ENCODE measurements at regions not wholly inside any gene's neighbourhood (a gene's known extent, or its start where the extent isn't known, plus 50 kb on each side); places are given as distances from the start of the nearest gene placed in this dataset.

DNA sequence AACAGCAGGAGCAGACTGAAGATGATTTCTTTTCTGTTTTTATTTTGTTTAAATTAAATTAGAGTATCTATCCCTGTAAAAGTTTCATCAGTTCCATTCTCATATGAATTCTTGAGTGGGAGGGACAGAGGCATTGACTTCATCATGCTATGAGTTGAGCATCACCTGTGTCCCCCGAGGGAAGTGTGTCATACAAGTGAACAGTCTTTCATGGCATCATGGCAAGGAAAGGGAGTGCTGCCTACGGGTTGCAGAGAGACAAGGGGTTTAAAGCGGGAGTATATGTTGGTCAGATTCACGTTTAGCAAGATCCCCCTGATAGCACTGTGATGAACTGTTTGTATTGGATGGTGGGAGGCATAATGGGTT is 52.7 kb upstream of the HIF1A start:
- H3K4me1 ChIP-seq (replicated peaks) = no peaks in the 10 kb centered on the region
- 92% methylated on average over 4 of the region's 4 CpGs for WGBS
- no peak overlapping the region for H3K27ac ChIP-seq
- no peaks in the 10 kb centered on the region for H3K9me3 ChIP-seq
- H3K36me3 ChIP-seq = no peaks in the 10 kb centered on the region
- no peak overlapping the region for H3K4me3 ChIP-seq
- TF ChIP-seq POLR2A (IDR thresholded peaks at IDR 0.05) (no peak), POLR2AphosphoS5 (IDR thresholded peaks at IDR 0.05) (no peak)
- TF ChIP-seq, protein P1, sequence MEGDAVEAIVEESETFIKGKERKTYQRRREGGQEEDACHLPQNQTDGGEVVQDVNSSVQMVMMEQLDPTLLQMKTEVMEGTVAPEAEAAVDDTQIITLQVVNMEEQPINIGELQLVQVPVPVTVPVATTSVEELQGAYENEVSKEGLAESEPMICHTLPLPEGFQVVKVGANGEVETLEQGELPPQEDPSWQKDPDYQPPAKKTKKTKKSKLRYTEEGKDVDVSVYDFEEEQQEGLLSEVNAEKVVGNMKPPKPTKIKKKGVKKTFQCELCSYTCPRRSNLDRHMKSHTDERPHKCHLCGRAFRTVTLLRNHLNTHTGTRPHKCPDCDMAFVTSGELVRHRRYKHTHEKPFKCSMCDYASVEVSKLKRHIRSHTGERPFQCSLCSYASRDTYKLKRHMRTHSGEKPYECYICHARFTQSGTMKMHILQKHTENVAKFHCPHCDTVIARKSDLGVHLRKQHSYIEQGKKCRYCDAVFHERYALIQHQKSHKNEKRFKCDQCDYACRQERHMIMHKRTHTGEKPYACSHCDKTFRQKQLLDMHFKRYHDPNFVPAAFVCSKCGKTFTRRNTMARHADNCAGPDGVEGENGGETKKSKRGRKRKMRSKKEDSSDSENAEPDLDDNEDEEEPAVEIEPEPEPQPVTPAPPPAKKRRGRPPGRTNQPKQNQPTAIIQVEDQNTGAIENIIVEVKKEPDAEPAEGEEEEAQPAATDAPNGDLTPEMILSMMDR (IDR thresholded peaks at IDR 0.05) = no peak
- intact Hi-C loops (cut with DNase I) = no loop called here
- DNase-seq (ENCODE audit: low spot score) = no peak
- H3K27me3 ChIP-seq (replicated peaks; ENCODE audit: insufficient read depth) = no peaks in the 10 kb centered on the region

DNA sequence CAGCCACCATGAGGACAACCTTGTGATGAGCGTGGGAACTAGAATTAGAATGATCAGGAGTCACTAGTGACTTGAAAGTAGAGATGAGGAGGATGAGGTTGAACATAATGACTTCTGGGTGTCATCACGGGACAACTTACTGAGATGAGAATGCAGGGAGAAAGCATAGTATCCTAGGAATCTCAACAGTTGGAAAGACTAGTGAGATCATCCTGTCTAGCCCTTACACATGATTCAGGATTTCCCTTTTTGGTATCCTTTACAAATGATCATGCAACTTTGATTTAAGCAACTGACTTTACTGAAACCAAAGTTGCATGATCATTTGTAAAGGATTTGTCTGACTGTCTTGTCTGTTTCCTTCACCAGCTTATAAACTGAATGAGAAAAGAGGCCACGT is 51.8 kb upstream of the HIF1A start:
- DNase-seq (ENCODE audit: low spot score) = no peak
- H3K27ac ChIP-seq = no peak overlapping the region
- H3K9me3 ChIP-seq = no peaks in the 10 kb centered on the region
- WGBS = 91% methylated on average over 3 of the region's 3 CpGs
- H3K4me1 ChIP-seq (replicated peaks) = no peaks in the 10 kb centered on the region
- H3K4me3 ChIP-seq = no peak overlapping the region
- no peak for TF ChIP-seq POLR2AphosphoS5 (IDR thresholded peaks at IDR 0.05)
- no peak for TF ChIP-seq POLR2A (IDR thresholded peaks at IDR 0.05)
- TF ChIP-seq, protein P1 (IDR thresholded peaks at IDR 0.05) = no peak
- intact Hi-C loops (cut with DNase I) = no loop called here
- no peaks in the 10 kb centered on the region for H3K27me3 ChIP-seq (replicated peaks; ENCODE audit: insufficient read depth)
- no peaks in the 10 kb centered on the region for H3K36me3 ChIP-seq

DNA sequence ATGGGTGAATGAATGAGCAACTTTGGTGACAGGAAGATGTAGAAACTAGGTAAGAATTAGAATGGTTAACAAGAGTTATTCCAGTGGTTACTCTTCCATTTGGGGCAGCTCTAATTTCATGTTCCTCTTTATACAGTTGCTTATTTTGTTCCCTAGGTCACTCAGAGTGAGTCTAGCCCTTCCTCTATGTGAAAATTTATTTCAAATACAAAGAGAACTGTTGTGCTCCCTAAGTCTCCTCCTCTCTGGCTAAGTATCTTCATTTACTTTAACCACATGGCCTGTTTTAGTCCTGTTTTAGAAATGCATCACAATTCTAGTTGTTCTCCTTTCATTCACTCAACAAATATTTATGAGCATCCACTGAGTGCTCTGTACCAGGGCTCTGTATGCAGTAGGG is 51.1 kb upstream of the HIF1A start:
- DNase-seq (ENCODE audit: low spot score) = no peak
- Histone ChIP-seq H3K27me3 (replicated peaks; ENCODE audit: insufficient read depth) (no peaks in the 10 kb centered on the region), H3K27ac (no peak overlapping the region), H3K9me3 (no peaks in the 10 kb centered on the region), H3K4me1 (replicated peaks) (no peaks in the 10 kb centered on the region), H3K4me3 (no peak overlapping the region), H3K36me3 (no peaks in the 10 kb centered on the region)
- TF ChIP-seq, protein P1 (IDR thresholded peaks at IDR 0.05) = no peak
- no peak for TF ChIP-seq POLR2A (IDR thresholded peaks at IDR 0.05)
- TF ChIP-seq POLR2AphosphoS5 (IDR thresholded peaks at IDR 0.05) = no peak
- intact Hi-C loops (cut with DNase I) = no loop called here

DNA sequence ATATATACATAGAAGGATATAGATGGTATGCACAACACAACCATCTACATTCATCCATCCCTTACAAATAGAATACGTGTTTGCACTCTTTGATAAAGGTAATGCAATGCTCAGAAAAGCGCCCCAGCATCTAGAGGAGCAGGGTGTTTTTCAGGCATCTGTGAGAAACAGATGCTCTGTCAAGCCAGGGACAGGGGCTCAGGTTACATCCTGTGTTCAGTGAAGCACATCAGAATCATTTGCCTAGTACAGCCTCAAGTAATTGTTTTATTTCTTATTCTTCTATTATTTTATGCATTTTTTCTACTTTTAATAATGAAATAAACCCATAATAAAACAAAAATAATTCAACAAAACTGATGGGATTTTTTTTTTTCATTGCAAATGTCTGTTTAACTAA is 50.5 kb upstream of the HIF1A start:
- H3K4me1 ChIP-seq (replicated peaks) = no peaks in the 10 kb centered on the region
- no peaks in the 10 kb centered on the region for H3K27me3 ChIP-seq (replicated peaks; ENCODE audit: insufficient read depth)
- no peak overlapping the region for H3K4me3 ChIP-seq
- intact Hi-C loops (cut with DNase I) = no loop called here
- H3K27ac ChIP-seq = no peak overlapping the region
- no peaks in the 10 kb centered on the region for H3K36me3 ChIP-seq
- WGBS = 26% methylated on average over 2 of the region's 2 CpGs
- TF ChIP-seq POLR2A (IDR thresholded peaks at IDR 0.05) = no peak
- DNase-seq (ENCODE audit: low spot score) = no peak
- no peaks in the 10 kb centered on the region for H3K9me3 ChIP-seq

DNA sequence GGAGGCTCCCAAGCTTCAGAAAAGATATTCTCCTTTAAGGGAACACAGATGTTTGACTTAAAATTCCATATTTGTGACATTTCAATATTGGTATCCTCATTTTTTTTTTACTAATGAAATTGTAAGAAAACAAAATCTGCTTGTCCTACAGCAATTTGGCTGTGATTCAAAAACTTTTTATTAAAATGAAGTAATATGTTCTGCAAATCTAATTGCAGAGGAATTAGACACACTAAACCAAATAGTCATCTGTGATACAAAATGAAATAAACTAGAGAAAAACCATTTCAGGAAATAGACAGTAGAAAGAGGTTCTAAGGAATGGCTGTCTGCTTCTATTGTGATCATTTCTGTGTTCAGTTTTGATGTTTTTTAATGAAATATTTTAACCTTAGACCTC is 50.1 kb upstream of the HIF1A start:
- Histone ChIP-seq H3K4me3 (no peak overlapping the region), H3K27ac (no peak overlapping the region), H3K9me3 (no peaks in the 10 kb centered on the region), H3K27me3 (replicated peaks; ENCODE audit: insufficient read depth) (no peaks in the 10 kb centered on the region), H3K4me1 (replicated peaks) (no peaks in the 10 kb centered on the region), H3K36me3 (no peaks in the 10 kb centered on the region)
- no peak for DNase-seq (ENCODE audit: low spot score)
- intact Hi-C loops (cut with DNase I) = no loop called here
- TF ChIP-seq POLR2AphosphoS5 (IDR thresholded peaks at IDR 0.05) (no peak), POLR2A (IDR thresholded peaks at IDR 0.05) (no peak)
- TF ChIP-seq, protein P1 (IDR thresholded peaks at IDR 0.05) = no peak

All from prostate gland (tissue), 2 donors.